ENCODE measurements at regions not wholly inside any gene's neighbourhood (a gene's known extent, or its start where the extent isn't known, plus 50 kb on each side); places are given as distances from the start of the nearest gene placed in this dataset.

DNA sequence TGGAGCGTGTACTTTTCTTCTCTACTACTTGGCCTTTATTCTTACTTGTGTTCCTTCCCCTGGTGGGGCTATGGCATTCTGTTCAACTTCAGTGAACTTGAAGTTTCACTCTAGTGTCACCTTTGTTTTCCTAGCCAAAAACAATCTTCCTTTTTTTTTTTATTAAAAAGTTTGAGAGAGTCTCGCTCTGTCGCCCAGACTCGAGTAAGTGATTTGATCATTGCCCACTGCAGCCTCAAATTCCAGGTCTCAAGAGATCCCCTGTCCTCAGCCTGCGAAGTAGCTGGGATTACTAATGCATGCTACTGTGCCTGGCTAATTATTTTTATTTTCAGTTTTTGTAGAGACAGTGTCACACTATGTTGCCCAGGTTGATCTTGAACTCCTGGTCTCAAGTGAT is 124.8 kb downstream of the SST start:
- H3K4me3 ChIP-seq (replicated peaks; ENCODE audit: low read depth, low read length): no peak overlapping the region
- TF ChIP-seq, protein P1, sequence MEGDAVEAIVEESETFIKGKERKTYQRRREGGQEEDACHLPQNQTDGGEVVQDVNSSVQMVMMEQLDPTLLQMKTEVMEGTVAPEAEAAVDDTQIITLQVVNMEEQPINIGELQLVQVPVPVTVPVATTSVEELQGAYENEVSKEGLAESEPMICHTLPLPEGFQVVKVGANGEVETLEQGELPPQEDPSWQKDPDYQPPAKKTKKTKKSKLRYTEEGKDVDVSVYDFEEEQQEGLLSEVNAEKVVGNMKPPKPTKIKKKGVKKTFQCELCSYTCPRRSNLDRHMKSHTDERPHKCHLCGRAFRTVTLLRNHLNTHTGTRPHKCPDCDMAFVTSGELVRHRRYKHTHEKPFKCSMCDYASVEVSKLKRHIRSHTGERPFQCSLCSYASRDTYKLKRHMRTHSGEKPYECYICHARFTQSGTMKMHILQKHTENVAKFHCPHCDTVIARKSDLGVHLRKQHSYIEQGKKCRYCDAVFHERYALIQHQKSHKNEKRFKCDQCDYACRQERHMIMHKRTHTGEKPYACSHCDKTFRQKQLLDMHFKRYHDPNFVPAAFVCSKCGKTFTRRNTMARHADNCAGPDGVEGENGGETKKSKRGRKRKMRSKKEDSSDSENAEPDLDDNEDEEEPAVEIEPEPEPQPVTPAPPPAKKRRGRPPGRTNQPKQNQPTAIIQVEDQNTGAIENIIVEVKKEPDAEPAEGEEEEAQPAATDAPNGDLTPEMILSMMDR (IDR thresholded peaks at IDR 0.05; ENCODE audit: low read depth, low read length, missing control alignments): no peak
- DNase-seq (ENCODE audit: extremely low read depth, low read depth): no peak

DNA sequence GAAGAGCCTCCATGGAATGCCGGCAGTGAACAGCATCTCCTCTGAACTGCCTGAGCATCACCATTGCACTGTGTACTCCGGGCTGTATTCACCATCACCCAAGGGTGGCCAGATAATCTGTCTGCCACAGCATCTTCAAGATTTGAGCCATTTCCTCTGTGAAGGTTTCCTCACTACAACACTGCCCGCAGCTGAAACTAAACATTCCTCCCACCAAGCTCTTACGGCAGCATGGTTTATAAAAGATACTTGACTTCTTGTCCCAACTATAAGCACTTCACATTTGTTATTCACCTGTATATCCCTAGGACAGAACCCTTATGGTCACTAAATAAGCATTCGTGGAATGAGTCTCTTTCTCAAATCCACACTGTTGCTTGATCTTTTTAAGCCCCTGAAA is 125.9 kb downstream of the SST start:
- no peak for DNase-seq (ENCODE audit: extremely low read depth, low read depth)
- TF ChIP-seq, protein P1 (IDR thresholded peaks at IDR 0.05; ENCODE audit: low read depth, low read length, missing control alignments): no peak
- no peak overlapping the region for H3K4me3 ChIP-seq (replicated peaks; ENCODE audit: low read depth, low read length)

GRCh38 chr3:187540847-187541246 is 129.3 kb downstream of the SST start:
- no peak for DNase-seq (ENCODE audit: extremely low read depth, low read depth)
- no peak overlapping the region for H3K4me3 ChIP-seq (replicated peaks; ENCODE audit: low read depth, low read length)
- TF ChIP-seq, protein P1 (IDR thresholded peaks at IDR 0.05; ENCODE audit: low read depth, low read length, missing control alignments): no peak

DNA sequence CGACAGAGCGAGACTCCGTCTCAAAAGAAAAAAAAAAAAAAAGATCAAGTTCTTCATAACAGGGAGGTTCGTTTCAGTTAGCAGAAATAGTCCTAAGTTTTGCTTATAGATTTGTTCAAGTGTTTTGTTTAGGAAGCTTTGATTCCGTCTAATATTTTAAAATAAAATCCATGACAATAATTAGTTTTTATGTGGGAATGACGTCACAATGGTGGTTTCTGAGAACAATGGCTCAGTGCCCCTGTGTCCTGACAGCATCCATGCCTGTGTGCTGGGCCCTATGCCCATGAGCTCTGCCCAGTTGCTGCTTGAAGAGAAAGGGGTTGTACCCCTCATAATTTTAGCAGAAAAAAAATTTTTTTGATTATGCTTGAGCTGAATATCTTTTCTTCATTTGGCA is 134.0 kb downstream of the SST start:
- DNase-seq (ENCODE audit: extremely low read depth, low read depth): no peak
- TF ChIP-seq, protein P1 (IDR thresholded peaks at IDR 0.05; ENCODE audit: low read depth, low read length, missing control alignments): no peak
- no peak overlapping the region for H3K4me3 ChIP-seq (replicated peaks; ENCODE audit: low read depth, low read length)

GRCh38 chr3:187533797-187534196 is 136.4 kb downstream of the SST start:
- no peak overlapping the region for H3K4me3 ChIP-seq (replicated peaks; ENCODE audit: low read depth, low read length)
- DNase-seq (ENCODE audit: extremely low read depth, low read depth): no peak
- TF ChIP-seq, protein P1 (IDR thresholded peaks at IDR 0.05; ENCODE audit: low read depth, low read length, missing control alignments): no peak

- H3K4me3 ChIP-seq (replicated peaks; ENCODE audit: low read depth, low read length): no peak overlapping the region
- no peak for DNase-seq (ENCODE audit: extremely low read depth, low read depth)
- TF ChIP-seq, protein P1 (IDR thresholded peaks at IDR 0.05; ENCODE audit: low read depth, low read length, missing control alignments): no peak
These were observed 138.4 kb downstream of the SST start for GRCh38 chr3:187531831-187532230.

DNA sequence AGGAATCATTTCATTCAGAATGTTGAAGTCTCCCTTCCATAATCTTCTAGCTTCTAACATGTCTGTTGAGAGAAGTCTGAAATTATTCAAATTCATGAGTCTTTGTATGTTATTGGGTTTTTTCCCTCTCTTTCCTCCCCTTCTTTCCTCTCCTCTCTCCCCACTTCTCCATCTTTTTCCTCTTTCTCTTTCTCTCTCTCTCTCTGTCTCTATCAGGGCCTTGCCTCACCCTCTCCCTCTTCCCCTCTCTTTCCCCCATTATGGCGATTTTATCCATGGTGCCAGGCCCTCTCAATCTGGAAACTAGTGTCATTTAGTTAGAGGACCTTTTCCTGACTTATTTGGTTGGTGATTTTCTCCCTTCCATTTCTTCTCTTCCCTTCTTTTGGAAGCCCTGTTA is 147.3 kb downstream of the SST start:
- TF ChIP-seq, protein P1 (IDR thresholded peaks at IDR 0.05; ENCODE audit: low read depth, low read length, missing control alignments): no peak
- no peak for DNase-seq (ENCODE audit: extremely low read depth, low read depth)
- H3K4me3 ChIP-seq (replicated peaks; ENCODE audit: low read depth, low read length): no peak overlapping the region

Data from HFF-Myc (cell line).